GM19395 (cell line): ENCODE measurements at regions not wholly inside any gene's neighbourhood (a gene's known extent, or its start where the extent isn't known, plus 50 kb on each side); places are given as distances from the start of the nearest gene placed in this dataset.
"Not testable (repeated sequence)": the region's sequence is repeated elsewhere in the genome, so short reads cannot be mapped to it uniquely, and the experiment has no call there.

Experiments
- ATAC-seq: cut with Tn5 transposase; IDR thresholded peaks from one replicate; pipeline ENCODE4 v1.9.1; 2021; ENCODE audit warnings: mild to moderate bottlenecking, moderate library complexity; ENCODE audit not compliant: unreplicated experiment

- ATAC-seq = no peak
Measured at GRCh38 chr14:83912032-83912642, 1617.8 kb upstream of the FLRT2 start.

GRCh38 chr14:83913476-83913875 lies 1616.5 kb upstream of the FLRT2 start:
- ATAC-seq = no peak

GRCh38 chr14:83918546-83918945 lies 1611.4 kb upstream of the FLRT2 start:
- ATAC-seq = no peak

- not testable (repeated sequence) for ATAC-seq
Measured at GRCh38 chr14:83919675-83920074, 1610.3 kb upstream of the FLRT2 start.

GRCh38 chr14:83923842-83924241 lies 1606.1 kb upstream of the FLRT2 start:
- ATAC-seq = no peak

- no peak for ATAC-seq
Measured at GRCh38 chr14:83924259-83924658, 1605.7 kb upstream of the FLRT2 start.

- no peak for ATAC-seq
Measured at GRCh38 chr14:83940253-83940652, 1589.7 kb upstream of the FLRT2 start.

GRCh38 chr14:83958359-83958758 lies 1571.6 kb upstream of the FLRT2 start:
- ATAC-seq = no peak

GRCh38 chr14:83960832-83961512 lies 1569.0 kb upstream of the FLRT2 start:
- ATAC-seq = no peak

GRCh38 chr14:83969998-83970397 lies 1559.9 kb upstream of the FLRT2 start:
- ATAC-seq = no peak

- no peak for ATAC-seq
Measured at GRCh38 chr14:83972631-83973030, 1557.3 kb upstream of the FLRT2 start.

- no peak for ATAC-seq
Measured at GRCh38 chr14:83974647-83975163, 1555.2 kb upstream of the FLRT2 start.

GRCh38 chr14:83975435-83975834 lies 1554.5 kb upstream of the FLRT2 start:
- ATAC-seq = no peak

- no peak for ATAC-seq
Measured at GRCh38 chr14:83975841-83976770, 1553.8 kb upstream of the FLRT2 start.

- ATAC-seq = no peak
Measured at GRCh38 chr14:83977583-83977982, 1552.4 kb upstream of the FLRT2 start.

GRCh38 chr14:83981676-83982258 lies 1548.2 kb upstream of the FLRT2 start:
- not testable (repeated sequence) for ATAC-seq

GRCh38 chr14:83988275-83988674 lies 1541.7 kb upstream of the FLRT2 start:
- ATAC-seq = no peak

- ATAC-seq = no peak
Measured at GRCh38 chr14:83991666-83992065, 1538.3 kb upstream of the FLRT2 start.

GRCh38 chr14:83992857-83993256 lies 1537.1 kb upstream of the FLRT2 start:
- ATAC-seq = no peak

GRCh38 chr14:83993545-83993944 lies 1536.4 kb upstream of the FLRT2 start:
- ATAC-seq = no peak

GRCh38 chr14:83994020-83994419 lies 1535.9 kb upstream of the FLRT2 start:
- ATAC-seq = no peak
